ENCODE measurements at regions not wholly inside any gene's neighbourhood (a gene's known extent, or its start where the extent isn't known, plus 50 kb on each side); places are given as distances from the start of the nearest gene placed in this dataset.

GRCh38 chr11:115939104-115939730 is 435.0 kb upstream of the CADM1 start:
- DNase-seq: no peak

GRCh38 chr11:115933564-115933963 is 429.3 kb upstream of the CADM1 start:
- no peak for DNase-seq

GRCh38 chr11:115931548-115932083 is 427.4 kb upstream of the CADM1 start:
- DNase-seq: no peak

- no peak for DNase-seq
Observed at GRCh38 chr11:115930886-115931547, 426.8 kb upstream of the CADM1 start.

GRCh38 chr11:115930291-115930690 is 426.1 kb upstream of the CADM1 start:
- DNase-seq: no peak

- no peak for DNase-seq
Observed at GRCh38 chr11:115929618-115930129, 425.5 kb upstream of the CADM1 start.

GRCh38 chr11:115928811-115929210 is 424.6 kb upstream of the CADM1 start:
- no peak for DNase-seq

GRCh38 chr11:115927823-115928329 is 423.7 kb upstream of the CADM1 start:
- no peak for DNase-seq

GRCh38 chr11:115926601-115927000 is 422.4 kb upstream of the CADM1 start:
- no peak for DNase-seq

GRCh38 chr11:115926138-115926537 is 421.9 kb upstream of the CADM1 start:
- no peak for DNase-seq

- DNase-seq: no peak
Observed at GRCh38 chr11:115925568-115926090, 421.4 kb upstream of the CADM1 start.

- no peak for DNase-seq
Observed at GRCh38 chr11:115924744-115925567, 420.7 kb upstream of the CADM1 start.

- no peak for DNase-seq
Observed at GRCh38 chr11:115922876-115923275, 418.7 kb upstream of the CADM1 start.

GRCh38 chr11:115921986-115922385 is 417.8 kb upstream of the CADM1 start:
- no peak for DNase-seq

GRCh38 chr11:115921540-115921939 is 417.3 kb upstream of the CADM1 start:
- no peak for DNase-seq

- no peak for DNase-seq
Observed at GRCh38 chr11:115920841-115921480, 416.7 kb upstream of the CADM1 start.

GRCh38 chr11:115920092-115920461 is 415.9 kb upstream of the CADM1 start:
- DNase-seq: no peak

GRCh38 chr11:115919341-115920091 is 415.3 kb upstream of the CADM1 start:
- no peak for DNase-seq

GRCh38 chr11:115918576-115918975 is 414.4 kb upstream of the CADM1 start:
- DNase-seq: no peak

GRCh38 chr11:115916608-115917007 is 412.4 kb upstream of the CADM1 start:
- DNase-seq: no peak

- DNase-seq: no peak
Observed at GRCh38 chr11:115912484-115912945, 408.3 kb upstream of the CADM1 start.
